IMR-90 (cell line): ENCODE measurements at regions not wholly inside any gene's neighbourhood (a gene's known extent, or its start where the extent isn't known, plus 50 kb on each side); places are given as distances from the start of the nearest gene placed in this dataset.
A peak's percentile ranks its signal among the peaks of the same experiment; 100 is the strongest.

Source experiments
- MXI1 ChIP-seq: IDR thresholded peaks from 2 replicates; pipeline ENCODE4 v1.6.1; 2012; ENCODE audit warnings: low read depth, mild to moderate bottlenecking, low read length, moderate library complexity, borderline replicate concordance
- POLR2A ChIP-seq: IDR thresholded peaks from 2 replicates; pipeline ENCODE4 v1.6.1; 2012; ENCODE audit warnings: mild to moderate bottlenecking, low read depth, low read length
- RAD21 ChIP-seq: IDR thresholded peaks from 2 replicates; pipeline ENCODE4 v1.6.1; 2012; ENCODE audit warnings: low read length, improper control_type of control experiment
- RFX5 ChIP-seq: IDR thresholded peaks from 2 replicates; pipeline ENCODE4 v1.8.0; 2012; ENCODE audit warnings: low read depth, mild to moderate bottlenecking, low read length, moderate library complexity
- SMC3 ChIP-seq: fragments of 150-350 bp; IDR thresholded peaks from 2 replicates; pipeline ENCODE4 v1.6.1; 2016; ENCODE audit warnings: low read depth, mild to moderate bottlenecking, antibody characterized with exemption, low read length, moderate library complexity
- TF ChIP-seq, protein P1 (sequence below): conservative IDR thresholded peaks from 2 replicates; pipeline ENCODE4 v1.5.1; 2012; ENCODE audit warnings: mild to moderate bottlenecking, low read depth, low read length, improper control_type of control experiment

DNA sequence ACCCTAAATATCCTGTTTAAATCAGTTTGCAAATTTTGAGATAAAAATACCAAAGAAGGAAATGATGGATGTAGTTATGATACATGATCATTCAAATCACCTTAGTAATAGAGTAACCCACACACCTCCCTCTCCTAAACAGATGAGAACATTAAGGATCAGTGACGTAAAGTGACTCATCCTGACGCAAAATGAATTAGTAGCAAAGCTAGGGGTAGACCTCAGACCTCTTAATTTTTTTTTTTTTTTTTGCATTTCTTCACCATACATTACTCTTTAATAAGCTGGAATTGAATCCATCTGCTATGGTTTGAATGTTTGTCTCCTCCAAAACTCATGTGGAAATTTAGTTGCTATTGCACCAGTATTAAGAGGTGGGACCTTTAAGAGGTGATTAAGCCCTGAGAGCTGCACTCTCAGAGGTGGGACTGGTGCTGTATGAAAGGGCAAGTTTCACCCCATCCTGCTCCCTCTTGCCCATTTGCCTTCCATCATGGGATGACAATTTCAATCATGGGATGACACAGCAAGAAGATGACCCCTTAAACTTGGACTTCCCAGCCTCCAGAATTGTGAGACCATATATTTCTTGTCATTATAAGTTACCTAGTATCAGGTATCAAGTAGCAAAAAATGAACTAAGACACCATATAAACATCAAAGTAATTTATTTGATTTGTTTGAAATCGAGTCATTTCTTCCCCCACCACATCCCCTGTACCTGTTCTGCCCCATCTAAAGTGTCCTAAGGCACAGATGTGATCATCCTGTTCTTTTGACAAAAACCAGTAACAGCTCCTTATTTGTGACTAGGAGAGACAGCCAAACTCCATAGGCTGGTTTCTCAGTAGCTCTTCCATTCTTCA is 114.6 kb upstream of the DUSP10 start:
- TF ChIP-seq, protein P1, sequence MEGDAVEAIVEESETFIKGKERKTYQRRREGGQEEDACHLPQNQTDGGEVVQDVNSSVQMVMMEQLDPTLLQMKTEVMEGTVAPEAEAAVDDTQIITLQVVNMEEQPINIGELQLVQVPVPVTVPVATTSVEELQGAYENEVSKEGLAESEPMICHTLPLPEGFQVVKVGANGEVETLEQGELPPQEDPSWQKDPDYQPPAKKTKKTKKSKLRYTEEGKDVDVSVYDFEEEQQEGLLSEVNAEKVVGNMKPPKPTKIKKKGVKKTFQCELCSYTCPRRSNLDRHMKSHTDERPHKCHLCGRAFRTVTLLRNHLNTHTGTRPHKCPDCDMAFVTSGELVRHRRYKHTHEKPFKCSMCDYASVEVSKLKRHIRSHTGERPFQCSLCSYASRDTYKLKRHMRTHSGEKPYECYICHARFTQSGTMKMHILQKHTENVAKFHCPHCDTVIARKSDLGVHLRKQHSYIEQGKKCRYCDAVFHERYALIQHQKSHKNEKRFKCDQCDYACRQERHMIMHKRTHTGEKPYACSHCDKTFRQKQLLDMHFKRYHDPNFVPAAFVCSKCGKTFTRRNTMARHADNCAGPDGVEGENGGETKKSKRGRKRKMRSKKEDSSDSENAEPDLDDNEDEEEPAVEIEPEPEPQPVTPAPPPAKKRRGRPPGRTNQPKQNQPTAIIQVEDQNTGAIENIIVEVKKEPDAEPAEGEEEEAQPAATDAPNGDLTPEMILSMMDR, result no peak
- TF ChIP-seq POLR2A (no peak), RAD21 (0 out of 2 replicates have a peak, but pooled peaks have one; percentile 5), SMC3 (no peak), RFX5 (no peak), MXI1 (no peak)
